ENCODE measurements at regions not wholly inside any gene's neighbourhood (a gene's known extent, or its start where the extent isn't known, plus 50 kb on each side); places are given as distances from the start of the nearest gene placed in this dataset.

DNA sequence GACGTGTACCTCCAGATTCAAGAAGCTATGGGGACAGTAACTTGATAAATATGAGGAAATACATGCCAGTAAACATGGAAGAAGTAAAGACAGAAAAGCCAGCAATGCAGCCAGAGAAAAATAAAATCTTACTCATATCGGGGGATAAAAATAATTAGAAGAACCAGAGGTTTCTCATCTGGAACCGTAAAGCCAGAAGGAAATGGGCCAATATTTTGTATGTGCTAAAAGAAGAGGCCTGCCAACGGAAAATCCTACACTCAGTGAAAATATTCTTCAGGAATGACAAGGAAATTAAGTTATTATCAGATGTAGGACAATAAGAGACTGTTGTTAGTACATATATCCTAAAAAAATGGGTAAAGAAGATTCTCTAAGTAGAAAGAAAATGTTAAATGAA lies 401.2 kb downstream of the CDC14C start:
- no peak overlapping the region for H3K4me3 ChIP-seq (ENCODE audit: low read depth, low read length)
- ChIA-PET POLR2A (no interaction called here), CTCF (no interaction called here)
- DNase-seq (ENCODE audit: low read depth, low spot score): no peak
- TF ChIP-seq, protein P1, sequence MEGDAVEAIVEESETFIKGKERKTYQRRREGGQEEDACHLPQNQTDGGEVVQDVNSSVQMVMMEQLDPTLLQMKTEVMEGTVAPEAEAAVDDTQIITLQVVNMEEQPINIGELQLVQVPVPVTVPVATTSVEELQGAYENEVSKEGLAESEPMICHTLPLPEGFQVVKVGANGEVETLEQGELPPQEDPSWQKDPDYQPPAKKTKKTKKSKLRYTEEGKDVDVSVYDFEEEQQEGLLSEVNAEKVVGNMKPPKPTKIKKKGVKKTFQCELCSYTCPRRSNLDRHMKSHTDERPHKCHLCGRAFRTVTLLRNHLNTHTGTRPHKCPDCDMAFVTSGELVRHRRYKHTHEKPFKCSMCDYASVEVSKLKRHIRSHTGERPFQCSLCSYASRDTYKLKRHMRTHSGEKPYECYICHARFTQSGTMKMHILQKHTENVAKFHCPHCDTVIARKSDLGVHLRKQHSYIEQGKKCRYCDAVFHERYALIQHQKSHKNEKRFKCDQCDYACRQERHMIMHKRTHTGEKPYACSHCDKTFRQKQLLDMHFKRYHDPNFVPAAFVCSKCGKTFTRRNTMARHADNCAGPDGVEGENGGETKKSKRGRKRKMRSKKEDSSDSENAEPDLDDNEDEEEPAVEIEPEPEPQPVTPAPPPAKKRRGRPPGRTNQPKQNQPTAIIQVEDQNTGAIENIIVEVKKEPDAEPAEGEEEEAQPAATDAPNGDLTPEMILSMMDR (IDR thresholded peaks at IDR 0.05; ENCODE audit: insufficient read depth, low read length, missing control alignments): no peak

DNA sequence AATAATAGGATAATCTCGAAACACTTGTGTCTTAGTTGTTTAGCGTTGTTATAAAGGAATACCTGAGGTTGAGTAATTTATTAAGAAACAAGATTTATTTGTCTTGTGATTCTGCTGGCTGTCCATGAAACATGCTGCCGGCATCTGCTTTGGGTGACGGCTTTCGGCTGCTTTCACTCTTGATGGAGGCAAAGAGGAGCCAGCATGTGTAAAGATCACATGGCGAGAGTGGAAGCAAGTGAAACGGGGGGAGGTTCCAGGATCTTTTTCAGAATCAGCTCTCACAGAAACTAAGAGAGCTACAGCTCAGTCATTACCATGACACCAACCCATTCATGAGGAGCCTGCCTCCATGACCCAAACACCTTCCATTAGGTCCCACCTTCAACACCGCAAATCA lies 402.8 kb downstream of the CDC14C start:
- no peak overlapping the region for H3K4me3 ChIP-seq (ENCODE audit: low read depth, low read length)
- POLR2A ChIA-PET: no interaction called here
- TF ChIP-seq, protein P1 (IDR thresholded peaks at IDR 0.05; ENCODE audit: insufficient read depth, low read length, missing control alignments): no peak
- no peak for DNase-seq (ENCODE audit: low read depth, low spot score)
- CTCF ChIA-PET: no interaction called here

DNA sequence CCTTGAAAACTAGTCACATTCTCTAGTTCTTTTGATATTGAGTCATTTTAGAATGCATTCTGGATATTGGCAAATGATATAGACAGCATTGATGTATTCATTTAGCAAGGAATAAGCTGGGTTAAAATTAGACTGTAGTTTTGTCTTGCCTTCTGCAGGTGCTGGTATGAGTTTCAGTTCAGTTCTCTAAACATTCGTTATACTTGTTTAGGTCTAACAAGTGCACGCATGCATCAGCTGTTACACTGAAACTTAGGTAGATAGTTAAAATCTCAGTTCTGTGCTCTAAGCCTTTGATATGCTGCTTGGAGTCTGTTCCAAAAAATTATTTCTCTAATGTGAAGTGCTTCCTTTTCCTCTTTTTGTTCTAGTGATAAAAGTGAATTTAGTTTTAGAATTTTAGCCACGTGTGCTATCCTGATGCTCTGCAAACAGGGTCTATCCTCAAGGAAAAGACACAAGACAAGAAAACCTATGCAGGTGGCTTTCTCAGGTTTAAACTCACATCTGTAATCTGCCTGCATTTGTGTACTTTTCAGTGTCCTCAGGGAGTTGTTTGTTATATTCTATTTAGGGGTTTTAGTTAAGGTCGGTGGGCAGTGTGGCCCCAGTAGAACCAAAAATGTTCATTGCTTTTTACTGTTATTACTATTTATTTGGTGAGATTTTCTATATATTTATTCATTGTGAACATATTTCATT lies 409.0 kb downstream of the CDC14C start:
- CTCF ChIA-PET: no interaction called here
- H3K4me3 ChIP-seq (ENCODE audit: low read depth, low read length): no peak overlapping the region
- TF ChIP-seq, protein P1 (IDR thresholded peaks at IDR 0.05; ENCODE audit: insufficient read depth, low read length, missing control alignments): no peak

DNA sequence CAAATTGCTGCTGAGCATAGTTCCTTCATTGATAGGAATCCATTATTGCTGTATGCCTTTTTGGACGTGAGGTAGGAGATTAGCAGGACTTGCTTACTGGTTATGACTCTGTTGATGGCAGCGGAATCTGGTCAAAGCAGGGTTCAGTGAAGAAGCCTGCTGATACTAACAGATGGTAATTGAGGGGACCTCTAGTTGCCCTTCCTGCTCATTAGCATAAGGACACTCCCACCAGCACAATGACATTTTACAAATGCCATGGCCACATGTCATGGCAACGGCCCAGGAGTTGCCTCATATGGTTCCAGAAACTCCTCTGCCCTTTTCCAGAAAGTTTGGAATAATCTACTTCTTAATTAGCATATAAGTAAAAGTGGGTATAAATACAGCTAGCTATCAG lies 417.5 kb downstream of the CDC14C start:
- POLR2A ChIA-PET: no interaction called here
- TF ChIP-seq, protein P1 (IDR thresholded peaks at IDR 0.05; ENCODE audit: insufficient read depth, low read length, missing control alignments): no peak
- H3K4me3 ChIP-seq (ENCODE audit: low read depth, low read length): no peak overlapping the region
- DNase-seq (ENCODE audit: low read depth, low spot score): no peak
- CTCF ChIA-PET: no interaction called here

More for the DNA sequence above, 409.0 kb downstream of the CDC14C start:
- POLR2A ChIA-PET: no interaction called here
- no peak for DNase-seq (ENCODE audit: low read depth, low spot score)

DNA sequence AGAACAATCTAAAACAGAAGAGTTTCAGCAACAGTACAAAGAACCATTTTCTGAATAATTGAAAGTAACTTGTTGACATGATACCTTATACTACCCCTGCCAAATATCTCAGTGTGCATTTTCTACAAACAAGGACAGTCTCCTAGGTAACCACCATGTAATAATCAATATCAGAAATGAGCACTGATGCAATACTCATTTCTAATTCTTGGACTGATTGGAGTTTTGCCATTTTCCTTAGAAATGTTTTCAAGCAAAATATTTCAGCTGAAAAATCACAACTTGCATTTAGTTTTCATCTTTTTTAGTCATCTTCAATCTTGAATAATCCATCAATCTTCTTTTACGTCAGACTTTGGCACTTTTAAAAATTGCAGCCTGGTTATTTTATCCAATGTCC lies 420.2 kb downstream of the CDC14C start:
- DNase-seq (ENCODE audit: low read depth, low spot score): no peak
- H3K4me3 ChIP-seq (ENCODE audit: low read depth, low read length): no peak overlapping the region
- ChIA-PET CTCF (no interaction called here), POLR2A (no interaction called here)
- TF ChIP-seq, protein P1 (IDR thresholded peaks at IDR 0.05; ENCODE audit: insufficient read depth, low read length, missing control alignments): no peak

DNA sequence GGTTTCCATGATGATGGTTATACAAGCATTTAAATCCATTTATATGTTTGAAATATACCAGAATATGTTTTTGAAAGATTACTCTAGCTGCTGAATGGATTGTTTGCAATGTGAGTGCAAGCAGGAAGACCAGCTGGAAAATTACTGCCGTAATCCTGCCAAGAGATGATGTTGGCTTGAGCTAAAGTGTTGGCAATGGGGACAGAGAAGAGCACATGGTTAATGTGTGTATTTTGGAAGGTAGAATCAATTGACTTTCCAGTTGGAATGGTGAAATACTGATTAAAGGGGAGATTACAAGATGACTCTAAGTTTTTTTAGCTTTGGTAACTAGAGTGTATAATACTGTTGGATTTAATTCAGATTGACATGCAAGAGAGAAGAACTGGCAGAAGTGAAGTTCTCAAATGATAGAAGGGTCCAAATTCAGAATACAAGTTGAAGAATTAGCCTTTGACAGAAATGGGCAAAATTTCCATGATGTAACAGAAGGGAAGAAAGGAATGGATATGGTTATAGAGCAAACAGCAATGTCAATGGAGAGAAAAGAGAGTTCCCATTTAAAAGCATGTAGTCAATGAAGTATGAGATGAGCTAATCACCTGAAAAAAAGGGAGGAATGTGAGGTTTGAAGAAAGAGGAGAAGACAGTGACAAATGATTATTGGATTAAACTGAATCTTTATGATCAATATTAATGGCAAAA lies 422.0 kb downstream of the CDC14C start:
- TF ChIP-seq, protein P1 (IDR thresholded peaks at IDR 0.05; ENCODE audit: insufficient read depth, low read length, missing control alignments): no peak
- DNase-seq (ENCODE audit: low read depth, low spot score): no peak
- ChIA-PET POLR2A (no interaction called here), CTCF (no interaction called here)
- no peak overlapping the region for H3K4me3 ChIP-seq (ENCODE audit: low read depth, low read length)
